GM23248 (cell line): ENCODE measurements at regions not wholly inside any gene's neighbourhood (a gene's known extent, or its start where the extent isn't known, plus 50 kb on each side); places are given as distances from the start of the nearest gene placed in this dataset.

Experiments used
- EZH2 ChIP-seq: fragments of 200-600 bp; sonication (generic); IDR thresholded peaks from 2 replicates; pipeline ENCODE4 v1.6.1; 2018; ENCODE audit warnings: antibody characterized with exemption, mild to moderate bottlenecking; ENCODE audit not compliant: insufficient read depth, poor library complexity, severe bottlenecking
- EZH2phosphoT487 ChIP-seq: fragments of 200-600 bp; sonication (generic); IDR thresholded peaks from 2 replicates; pipeline ENCODE4 v1.6.1; 2018; ENCODE audit warnings: antibody characterized with exemption, moderate library complexity, mild to moderate bottlenecking, low read depth; ENCODE audit not compliant: insufficient read depth

GRCh38 chr16:72282362-72282761 lies 110.4 kb upstream of the PMFBP1 start:
- TF ChIP-seq EZH2 (no peak), EZH2phosphoT487 (no peak)
